Sigmoid colon (tissue), 6 donors: ENCODE measurements at regions not wholly inside any gene's neighbourhood (a gene's known extent, or its start where the extent isn't known, plus 50 kb on each side); places are given as distances from the start of the nearest gene placed in this dataset.

Experiments used
- DNase-seq: peaks from one replicate; pipeline ENCODE4 v3.0.0-alpha.2; 2019
- H3K27ac ChIP-seq, 4 donors: fragments of 200-600 bp; sonication (generic); one replicate each; pipeline ENCODE4 v1.5.1; 2016 to 2019; ENCODE audit warnings: mild to moderate bottlenecking in 1 of 4
- H3K27me3 ChIP-seq, 3 donors: fragments of 200-600 bp; sonication (generic); one replicate each; pipeline ENCODE4 v1.5.1; 2019; ENCODE audit warnings: mild to moderate bottlenecking in 1 of 3
- H3K36me3 ChIP-seq, 4 donors: fragments of 200-600 bp; sonication (generic); one replicate each; pipeline ENCODE4 v1.5.1; 2016 to 2019
- H3K4me1 ChIP-seq, 4 donors: fragments of 200-600 bp; sonication (generic); one replicate each; pipeline ENCODE4 v1.5.1; 2017 to 2019
- H3K4me3 ChIP-seq, 4 donors: fragments of 200-600 bp; sonication (generic); one replicate each; pipeline ENCODE4 v1.5.1; 2017 to 2019; ENCODE audit warnings: mild to moderate bottlenecking in 2 of 4, moderate library complexity in 1 of 4
- H3K9me3 ChIP-seq, 4 donors: fragments of 200-600 bp in 3 of 4; sonication (generic) in 3 of 4; one replicate each; pipeline versions ENCODE4 v1.5.1 to v1.6.1; 2013 to 2019
- CTCF ChIP-seq, 4 experiments: fragments of 450-650 bp in 3 of 4; fragments of 200-600 bp in 1 of 4; IDR thresholded peaks; one replicate each; pipeline ENCODE4 v1.5.1; 2016 to 2019; ENCODE audit warnings: antibody characterized with exemption in 4 of 4, mild to moderate bottlenecking in 3 of 4, moderate library complexity in 2 of 4
- EP300 ChIP-seq, 4 donors: sonication (generic); formaldehyde crosslinking; IDR thresholded peaks; one replicate each; pipeline ENCODE4 v1.6.1; 2017; ENCODE audit warnings: antibody characterized with exemption in 4 of 4
- POLR2A ChIP-seq, 2 donors: fragments of 450-650 bp; IDR thresholded peaks; one replicate each; pipeline ENCODE4 v1.6.1; 2016; ENCODE audit warnings: antibody characterized with exemption in 2 of 2, mild to moderate bottlenecking in 2 of 2, moderate library complexity in 2 of 2
- POLR2AphosphoS5 ChIP-seq, 4 donors: sonication (generic); formaldehyde crosslinking; IDR thresholded peaks; one replicate each; pipeline ENCODE4 v1.6.1; 2017; ENCODE audit warnings: antibody characterized with exemption in 4 of 4
- WGBS, 2 donors: extraction: QIAGEN DNeasy Blood & Tissue Kit; methylation state at CpG; one replicate each; pipeline ENCODE4 v1.1.7; 2013; 5-methylcytosine and 5-hydroxymethylcytosine counted together
- intact Hi-C: fragments of 100-400 bp; cut with DNase I; formaldehyde crosslinking; loops from one replicate; pipeline ENCODE4 v1.15.1; 2023
- donor health status: healthy with polysubstance abuse.
- donor health status: healthy.

GRCh38 chr3:153666991-153667740 lies 454.0 kb upstream of the ARHGEF26 start:
- intact Hi-C loops: no loop called here
- H3K4me3 ChIP-seq: no peak overlapping the region
- no peaks in the 10 kb centered on the region for H3K27me3 ChIP-seq
- no peak for DNase-seq
- H3K27ac ChIP-seq: no peak overlapping the region
- 16 to 67% methylated on average over 7 of the region's 7 CpGs for WGBS, 2 donors
- no peaks in the 10 kb centered on the region for H3K9me3 ChIP-seq
- H3K4me1 ChIP-seq: no peaks in the 10 kb centered on the region
- H3K36me3 ChIP-seq: no peaks in the 10 kb centered on the region
- TF ChIP-seq POLR2A (IDR thresholded peaks at IDR 0.05): no peak
- no peak for TF ChIP-seq CTCF (IDR thresholded peaks at IDR 0.05)
- no peak for TF ChIP-seq POLR2AphosphoS5 (IDR thresholded peaks at IDR 0.05)
- TF ChIP-seq EP300 (IDR thresholded peaks at IDR 0.05): no peak

- Histone ChIP-seq H3K4me1 (no peaks in the 10 kb centered on the region), H3K27me3 (no peaks in the 10 kb centered on the region), H3K27ac (no peak overlapping the region), H3K4me3 (no peak overlapping the region), H3K9me3 (no peaks in the 10 kb centered on the region), H3K36me3 (no peaks in the 10 kb centered on the region)
- 91 to 96% methylated on average over 3 of the region's 3 CpGs for WGBS, 2 donors
- no peak for DNase-seq
- intact Hi-C loops: no loop called here
- no peak for TF ChIP-seq EP300 (IDR thresholded peaks at IDR 0.05)
- TF ChIP-seq CTCF (IDR thresholded peaks at IDR 0.05): no peak
- no peak for TF ChIP-seq POLR2A (IDR thresholded peaks at IDR 0.05)
- TF ChIP-seq POLR2AphosphoS5 (IDR thresholded peaks at IDR 0.05): no peak
Observed at GRCh38 chr3:153669527-153669926, 451.7 kb upstream of the ARHGEF26 start.

GRCh38 chr3:153670577-153670976 lies 450.6 kb upstream of the ARHGEF26 start:
- H3K4me1 ChIP-seq: no peaks in the 10 kb centered on the region
- intact Hi-C loops: no loop called here
- 59 to 85% methylated on average over 3 of the region's 3 CpGs for WGBS, 2 donors

GRCh38 chr3:153673853-153674252 lies 447.3 kb upstream of the ARHGEF26 start:
- intact Hi-C loops: no loop called here
- Histone ChIP-seq H3K9me3 (no peaks in the 10 kb centered on the region), H3K27me3 (no peaks in the 10 kb centered on the region), H3K36me3 (no peaks in the 10 kb centered on the region), H3K4me3 (no peak overlapping the region), H3K27ac (no peak overlapping the region), H3K4me1 (no peaks in the 10 kb centered on the region)
- no peak for TF ChIP-seq EP300 (IDR thresholded peaks at IDR 0.05)
- no peak for TF ChIP-seq POLR2A (IDR thresholded peaks at IDR 0.05)
- no peak for TF ChIP-seq CTCF (IDR thresholded peaks at IDR 0.05)
- 46 to 71% methylated on average over 2 of the region's 2 CpGs for WGBS, 2 donors
- DNase-seq: no peak

More at GRCh38 chr3:153670577-153670976, 450.6 kb upstream of the ARHGEF26 start:
- TF ChIP-seq POLR2AphosphoS5 (IDR thresholded peaks at IDR 0.05) (no peak), EP300 (IDR thresholded peaks at IDR 0.05) (no peak)
- Histone ChIP-seq H3K27ac (no peak overlapping the region), H3K27me3 (no peaks in the 10 kb centered on the region), H3K9me3 (no peaks in the 10 kb centered on the region), H3K36me3 (no peaks in the 10 kb centered on the region), H3K4me3 (no peak overlapping the region)
- DNase-seq: no peak

- Histone ChIP-seq H3K36me3 (no peaks in the 10 kb centered on the region), H3K27me3 (no peaks in the 10 kb centered on the region), H3K9me3 (no peaks in the 10 kb centered on the region), H3K4me1 (no peaks in the 10 kb centered on the region), H3K4me3 (no peak overlapping the region), H3K27ac (no peak overlapping the region)
- DNase-seq: no peak
- intact Hi-C loops: no loop called here
- no peak for TF ChIP-seq EP300 (IDR thresholded peaks at IDR 0.05)
- TF ChIP-seq POLR2A (IDR thresholded peaks at IDR 0.05): no peak
- no peak for TF ChIP-seq POLR2AphosphoS5 (IDR thresholded peaks at IDR 0.05)
- TF ChIP-seq CTCF (IDR thresholded peaks at IDR 0.05): no peak
Observed at GRCh38 chr3:153679714-153680113, 441.5 kb upstream of the ARHGEF26 start.
